ENCODE measurements at regions not wholly inside any gene's neighbourhood (a gene's known extent, or its start where the extent isn't known, plus 50 kb on each side); places are given as distances from the start of the nearest gene placed in this dataset.

DNA sequence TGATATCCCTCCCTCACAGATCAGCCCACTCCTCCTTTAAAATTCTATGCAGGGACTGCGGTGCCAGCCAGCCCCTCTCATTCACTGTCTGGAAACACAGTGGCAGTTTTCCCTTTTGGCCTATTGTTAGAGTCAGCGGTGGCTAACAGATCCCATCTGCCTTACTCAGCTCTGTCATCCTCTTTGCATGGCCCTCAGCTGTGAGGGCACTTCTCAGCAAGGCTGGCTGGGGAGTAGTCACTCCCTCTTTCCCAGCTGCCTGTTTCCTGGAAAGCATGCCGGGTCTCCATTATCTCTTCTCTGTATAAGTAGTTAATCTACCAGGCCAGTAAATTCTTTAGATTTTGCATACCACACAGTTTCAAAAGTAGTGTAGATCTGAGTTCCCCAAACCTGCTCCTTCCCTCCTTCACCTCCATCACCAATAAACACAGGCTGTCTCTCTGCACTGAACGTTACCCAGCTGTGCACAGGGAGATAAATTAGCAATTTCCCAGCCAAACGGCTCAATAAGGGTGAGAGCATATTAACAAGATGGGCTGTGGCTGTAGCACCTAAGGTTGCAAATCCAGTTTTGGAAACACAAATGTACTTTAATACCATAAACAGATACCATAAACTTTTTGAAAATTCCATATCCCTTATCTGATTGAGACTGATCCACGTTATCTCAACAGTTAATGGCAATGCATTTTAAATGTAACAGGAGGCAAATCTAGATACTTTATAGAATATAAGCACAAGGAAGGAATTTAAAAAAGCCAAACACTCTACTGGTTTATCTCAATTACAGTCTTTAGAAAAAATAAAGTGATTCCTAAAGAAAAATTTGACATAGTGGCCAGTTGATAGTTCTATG, 229.3 kb downstream of the ANKRD50 start:
- Histone ChIP-seq H3K9me2 (replicated peaks; ENCODE audit: control insufficient read depth, low read length) (no peaks in the 10 kb centered on the region), H3K4me1 (ENCODE audit: control insufficient read depth, low read length) (no peaks in the 10 kb centered on the region), H3K27me3 (ENCODE audit: control insufficient read depth, low read length) (no peaks in the 10 kb centered on the region), H3K4me2 (ENCODE audit: low read length) (no peak overlapping the region), H3K36me3 (ENCODE audit: control insufficient read depth, low read length) (no peaks in the 10 kb centered on the region), H3K4me3 (ENCODE audit: low read length) (no peak overlapping the region), H3F3A (ENCODE audit: control insufficient read depth, insufficient read depth) (no peaks in the 10 kb centered on the region), H3K27ac (ENCODE audit: low read depth, low read length) (no peak overlapping the region), H3K9me3 (ENCODE audit: control insufficient read depth, insufficient read depth, low read length) (no peaks in the 10 kb centered on the region), H4K20me1 (ENCODE audit: control insufficient read depth, insufficient read depth, low read depth, low read length) (no peaks in the 10 kb centered on the region), H3K79me2 (ENCODE audit: control insufficient read depth, low read length) (no peaks in the 10 kb centered on the region)
- TF ChIP-seq, protein P1, sequence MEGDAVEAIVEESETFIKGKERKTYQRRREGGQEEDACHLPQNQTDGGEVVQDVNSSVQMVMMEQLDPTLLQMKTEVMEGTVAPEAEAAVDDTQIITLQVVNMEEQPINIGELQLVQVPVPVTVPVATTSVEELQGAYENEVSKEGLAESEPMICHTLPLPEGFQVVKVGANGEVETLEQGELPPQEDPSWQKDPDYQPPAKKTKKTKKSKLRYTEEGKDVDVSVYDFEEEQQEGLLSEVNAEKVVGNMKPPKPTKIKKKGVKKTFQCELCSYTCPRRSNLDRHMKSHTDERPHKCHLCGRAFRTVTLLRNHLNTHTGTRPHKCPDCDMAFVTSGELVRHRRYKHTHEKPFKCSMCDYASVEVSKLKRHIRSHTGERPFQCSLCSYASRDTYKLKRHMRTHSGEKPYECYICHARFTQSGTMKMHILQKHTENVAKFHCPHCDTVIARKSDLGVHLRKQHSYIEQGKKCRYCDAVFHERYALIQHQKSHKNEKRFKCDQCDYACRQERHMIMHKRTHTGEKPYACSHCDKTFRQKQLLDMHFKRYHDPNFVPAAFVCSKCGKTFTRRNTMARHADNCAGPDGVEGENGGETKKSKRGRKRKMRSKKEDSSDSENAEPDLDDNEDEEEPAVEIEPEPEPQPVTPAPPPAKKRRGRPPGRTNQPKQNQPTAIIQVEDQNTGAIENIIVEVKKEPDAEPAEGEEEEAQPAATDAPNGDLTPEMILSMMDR (IDR thresholded peaks at IDR 0.05; ENCODE audit: low read depth, low read length, poor library complexity, severe bottlenecking): no peak
- TF ChIP-seq EZH2phosphoT487 (IDR thresholded peaks at IDR 0.05; ENCODE audit: borderline replicate concordance, low read length): no peak

DNA sequence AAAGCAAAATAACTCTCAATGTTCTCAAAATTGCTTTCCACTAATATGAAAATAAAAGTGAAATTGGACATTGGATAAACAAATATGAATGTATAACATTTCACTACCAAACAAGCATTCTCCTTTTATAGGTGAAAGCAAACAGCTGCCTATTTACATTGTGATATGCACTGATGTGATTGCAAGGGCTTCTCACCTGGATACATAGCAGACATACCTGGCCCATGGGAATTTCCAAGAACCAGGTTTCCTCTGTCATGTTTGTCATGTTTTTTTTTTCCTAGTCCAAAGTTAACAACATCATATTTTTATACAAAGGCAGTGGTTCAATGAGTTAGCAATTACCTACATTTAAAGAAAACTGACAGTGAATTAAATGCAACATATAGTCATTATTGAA, 228.5 kb downstream of the ANKRD50 start:
- Histone ChIP-seq H3K9me2 (replicated peaks; ENCODE audit: control insufficient read depth, low read length) (no peaks in the 10 kb centered on the region), H3K9me3 (ENCODE audit: control insufficient read depth, insufficient read depth, low read length) (no peaks in the 10 kb centered on the region), H3K36me3 (ENCODE audit: control insufficient read depth, low read length) (no peaks in the 10 kb centered on the region), H3K4me1 (ENCODE audit: control insufficient read depth, low read length) (no peaks in the 10 kb centered on the region), H3F3A (ENCODE audit: control insufficient read depth, insufficient read depth) (no peaks in the 10 kb centered on the region), H3K4me2 (ENCODE audit: low read length) (no peak overlapping the region), H3K4me3 (ENCODE audit: low read length) (no peak overlapping the region), H4K20me1 (ENCODE audit: control insufficient read depth, insufficient read depth, low read depth, low read length) (no peaks in the 10 kb centered on the region), H3K79me2 (ENCODE audit: control insufficient read depth, low read length) (no peaks in the 10 kb centered on the region), H3K27me3 (ENCODE audit: control insufficient read depth, low read length) (no peaks in the 10 kb centered on the region), H3K27ac (ENCODE audit: low read depth, low read length) (no peak overlapping the region)
- no peak for TF ChIP-seq EZH2phosphoT487 (IDR thresholded peaks at IDR 0.05; ENCODE audit: borderline replicate concordance, low read length)
- TF ChIP-seq, protein P1 (IDR thresholded peaks at IDR 0.05; ENCODE audit: low read depth, low read length, poor library complexity, severe bottlenecking): no peak

DNA sequence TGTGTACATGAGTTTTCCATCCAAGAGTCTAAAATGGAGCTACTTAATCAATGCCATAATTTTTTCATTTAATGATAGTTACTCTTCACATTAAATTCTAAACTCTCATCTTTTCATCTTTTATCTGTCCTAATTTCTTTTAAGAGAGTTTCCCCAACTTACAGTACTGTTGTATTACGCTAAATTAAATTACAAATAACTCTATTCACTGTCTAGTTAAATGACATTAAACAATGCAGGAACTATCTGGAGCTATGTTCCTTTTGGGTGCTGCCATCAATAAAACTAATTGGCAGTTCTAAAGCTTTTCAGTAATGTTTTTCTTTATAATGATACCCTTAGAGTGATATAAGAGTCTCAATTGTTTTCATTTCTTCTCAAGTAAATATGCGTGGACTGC, 227.6 kb downstream of the ANKRD50 start:
- H3F3A ChIP-seq (ENCODE audit: control insufficient read depth, insufficient read depth): no peaks in the 10 kb centered on the region
- no peaks in the 10 kb centered on the region for H3K9me3 ChIP-seq (ENCODE audit: control insufficient read depth, insufficient read depth, low read length)
- H3K36me3 ChIP-seq (ENCODE audit: control insufficient read depth, low read length): no peaks in the 10 kb centered on the region
- H3K4me1 ChIP-seq (ENCODE audit: control insufficient read depth, low read length): no peaks in the 10 kb centered on the region
- H3K27ac ChIP-seq (ENCODE audit: low read depth, low read length): no peak overlapping the region
- no peaks in the 10 kb centered on the region for H3K79me2 ChIP-seq (ENCODE audit: control insufficient read depth, low read length)
- TF ChIP-seq, protein P1 (IDR thresholded peaks at IDR 0.05; ENCODE audit: low read depth, low read length, poor library complexity, severe bottlenecking): no peak
- TF ChIP-seq EZH2phosphoT487 (IDR thresholded peaks at IDR 0.05; ENCODE audit: borderline replicate concordance, low read length): no peak
- H3K9me2 ChIP-seq (replicated peaks; ENCODE audit: control insufficient read depth, low read length): no peaks in the 10 kb centered on the region
- no peak overlapping the region for H3K4me2 ChIP-seq (ENCODE audit: low read length)
- H3K4me3 ChIP-seq (ENCODE audit: low read length): no peak overlapping the region
- no peaks in the 10 kb centered on the region for H3K27me3 ChIP-seq (ENCODE audit: control insufficient read depth, low read length)
- no peaks in the 10 kb centered on the region for H4K20me1 ChIP-seq (ENCODE audit: control insufficient read depth, insufficient read depth, low read depth, low read length)

Measured in DOHH2 (cell line).